ENCODE measurements at regions not wholly inside any gene's neighbourhood (a gene's known extent, or its start where the extent isn't known, plus 50 kb on each side); places are given as distances from the start of the nearest gene placed in this dataset.

DNA sequence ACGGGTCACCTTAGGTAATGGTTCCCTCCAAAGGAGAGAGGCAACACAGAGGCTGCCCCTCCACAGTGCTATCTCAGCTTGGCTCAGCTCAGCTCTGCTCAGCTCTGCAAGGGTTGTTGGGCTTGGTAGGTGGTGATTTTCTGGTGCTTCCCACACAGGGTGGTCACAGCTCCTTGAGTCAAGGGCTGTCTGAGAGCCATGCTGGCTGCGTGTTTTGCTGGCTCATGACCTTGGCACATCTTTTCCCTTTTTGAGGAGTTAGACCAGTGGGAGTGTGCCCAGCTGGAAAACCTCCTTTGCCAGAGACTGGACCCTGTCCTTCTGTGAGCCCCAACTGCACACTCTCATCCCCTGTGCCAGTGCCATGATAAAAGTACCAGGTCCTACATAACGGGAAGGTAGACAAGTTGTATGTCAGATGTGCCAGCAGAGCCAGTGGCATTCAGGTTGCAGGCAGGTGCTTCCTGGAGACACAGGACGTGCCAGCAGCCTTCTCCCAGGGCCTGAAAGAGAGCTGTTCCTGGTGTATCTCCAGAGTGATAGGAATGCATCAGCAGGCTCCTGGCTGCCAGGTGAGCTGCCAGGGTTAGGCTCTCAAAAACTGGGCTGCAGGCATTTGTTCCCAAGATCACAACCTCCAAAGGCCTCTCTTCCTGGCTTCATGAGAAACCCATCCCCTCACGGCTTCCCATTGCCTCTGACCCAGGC lies 118.6 kb upstream of the CXCL14 start:
- no peak overlapping the region for H3K4me3 Mint-ChIP-seq (ENCODE audit: unreplicated experiment)
- H3K4me1 Mint-ChIP-seq (ENCODE audit: insufficient read depth, unreplicated experiment), result peaks cover 6% of the 10 kb centered on the region
- H3K36me3 Mint-ChIP-seq (ENCODE audit: insufficient read depth, unreplicated experiment), result no peaks in the 10 kb centered on the region
- intact Hi-C loops (cut with micrococcal nuclease), result no loop called here
- TF ChIP-seq, protein P1, sequence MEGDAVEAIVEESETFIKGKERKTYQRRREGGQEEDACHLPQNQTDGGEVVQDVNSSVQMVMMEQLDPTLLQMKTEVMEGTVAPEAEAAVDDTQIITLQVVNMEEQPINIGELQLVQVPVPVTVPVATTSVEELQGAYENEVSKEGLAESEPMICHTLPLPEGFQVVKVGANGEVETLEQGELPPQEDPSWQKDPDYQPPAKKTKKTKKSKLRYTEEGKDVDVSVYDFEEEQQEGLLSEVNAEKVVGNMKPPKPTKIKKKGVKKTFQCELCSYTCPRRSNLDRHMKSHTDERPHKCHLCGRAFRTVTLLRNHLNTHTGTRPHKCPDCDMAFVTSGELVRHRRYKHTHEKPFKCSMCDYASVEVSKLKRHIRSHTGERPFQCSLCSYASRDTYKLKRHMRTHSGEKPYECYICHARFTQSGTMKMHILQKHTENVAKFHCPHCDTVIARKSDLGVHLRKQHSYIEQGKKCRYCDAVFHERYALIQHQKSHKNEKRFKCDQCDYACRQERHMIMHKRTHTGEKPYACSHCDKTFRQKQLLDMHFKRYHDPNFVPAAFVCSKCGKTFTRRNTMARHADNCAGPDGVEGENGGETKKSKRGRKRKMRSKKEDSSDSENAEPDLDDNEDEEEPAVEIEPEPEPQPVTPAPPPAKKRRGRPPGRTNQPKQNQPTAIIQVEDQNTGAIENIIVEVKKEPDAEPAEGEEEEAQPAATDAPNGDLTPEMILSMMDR (IDR thresholded peaks at IDR 0.05; ENCODE audit: unreplicated experiment), result no peak
- no peaks in the 10 kb centered on the region for H3K9me3 Mint-ChIP-seq (ENCODE audit: unreplicated experiment)
- no peak overlapping the region for H3K27ac Mint-ChIP-seq (ENCODE audit: low read depth, unreplicated experiment)
- no TSS peak for BruUV-seq (replicated peaks)
- ChIA-PET POLR2A (interaction anchor here (0.7 kb wide), 1 partner anchor 11 kb away, joined by 3 read pairs; no protein-coding TSS in a partner anchor), CTCF (interaction anchor here (0.6 to 1.4 kb wide), 7 partner anchors 30 to 233 kb away, joined by 3 to 6 read pairs (median 4); no protein-coding TSS in a partner anchor)
- no peaks in the 10 kb centered on the region for H3K27me3 Mint-ChIP-seq (ENCODE audit: insufficient read depth, unreplicated experiment)
- no peak for DNase-seq (ENCODE audit: unreplicated experiment)

DNA sequence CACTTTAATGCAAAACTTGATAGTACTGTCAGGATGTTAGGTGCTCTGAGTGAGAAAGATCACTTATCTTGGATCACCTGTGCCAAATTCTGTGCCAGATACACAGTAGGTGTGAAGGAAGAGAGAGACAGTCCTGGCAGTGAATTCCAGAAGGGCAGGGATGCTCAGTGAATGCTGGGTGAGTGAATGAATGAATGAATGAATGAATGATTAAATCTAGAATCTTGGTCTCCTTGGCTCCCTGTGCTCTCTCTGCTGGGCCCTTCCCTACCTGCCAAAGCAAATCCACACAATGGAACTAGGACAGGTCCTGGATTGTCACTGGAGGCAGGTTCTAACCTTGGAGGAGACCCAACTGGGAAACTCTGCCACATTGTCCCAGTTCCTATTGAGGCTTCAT lies 117.5 kb upstream of the CXCL14 start:
- TF ChIP-seq, protein P1 (IDR thresholded peaks at IDR 0.05; ENCODE audit: unreplicated experiment), result no peak
- Mint-ChIP-seq H3K27ac (ENCODE audit: low read depth, unreplicated experiment) (no peak overlapping the region), H3K4me1 (ENCODE audit: insufficient read depth, unreplicated experiment) (peaks cover 6% of the 10 kb centered on the region), H3K27me3 (ENCODE audit: insufficient read depth, unreplicated experiment) (no peaks in the 10 kb centered on the region), H3K36me3 (ENCODE audit: insufficient read depth, unreplicated experiment) (no peaks in the 10 kb centered on the region), H3K4me3 (ENCODE audit: unreplicated experiment) (no peak overlapping the region), H3K9me3 (ENCODE audit: unreplicated experiment) (no peaks in the 10 kb centered on the region)
- ChIA-PET POLR2A (interaction anchor here (0.6 kb wide), 1 partner anchor 336 kb away, joined by 3 read pairs; no protein-coding TSS in a partner anchor), CTCF (interaction anchor here (0.8 to 1.3 kb wide), 3 partner anchors 104 to 131 kb away, joined by 3 to 5 read pairs (median 4); no protein-coding TSS in a partner anchor)
- DNase-seq (ENCODE audit: unreplicated experiment), result no peak
- intact Hi-C loops (cut with micrococcal nuclease), result no loop called here
- BruUV-seq (replicated peaks), result no TSS peak

DNA sequence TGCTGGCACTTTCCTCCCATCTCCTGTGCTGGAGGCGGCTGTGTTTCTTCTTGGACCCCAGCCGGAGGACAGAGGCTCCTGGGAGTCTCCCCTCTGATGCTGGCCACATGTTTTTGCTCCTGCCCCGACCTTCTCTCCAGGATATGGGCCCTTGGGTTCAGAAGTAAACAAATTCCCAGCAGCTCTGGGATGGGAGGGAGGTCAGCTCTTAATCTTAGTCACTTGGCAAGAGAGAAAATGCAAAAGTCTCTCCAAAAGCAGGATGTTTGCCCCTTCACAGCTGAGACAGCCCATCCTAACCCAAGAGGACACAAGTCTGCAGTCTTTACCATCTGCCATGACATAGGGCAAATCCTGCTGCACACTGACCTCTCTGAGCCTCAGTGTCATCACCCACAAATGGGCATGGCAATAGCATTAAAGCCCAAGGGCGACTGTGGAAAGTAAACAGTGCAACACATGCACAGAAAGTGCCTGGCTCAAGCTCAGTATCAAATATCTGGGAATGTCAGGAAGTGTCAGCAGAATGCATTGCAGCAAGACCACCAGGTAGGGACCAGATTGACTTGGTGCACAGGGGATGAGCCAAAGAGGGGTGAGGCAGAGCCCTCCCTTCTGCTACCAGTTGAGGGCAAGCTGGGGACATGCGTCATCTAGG lies 117.0 kb upstream of the CXCL14 start:
- no peaks in the 10 kb centered on the region for H3K27me3 Mint-ChIP-seq (ENCODE audit: insufficient read depth, unreplicated experiment)
- no peak overlapping the region for H3K27ac Mint-ChIP-seq (ENCODE audit: low read depth, unreplicated experiment)
- no TSS peak for BruUV-seq (replicated peaks)
- H3K9me3 Mint-ChIP-seq (ENCODE audit: unreplicated experiment), result no peaks in the 10 kb centered on the region
- no peak overlapping the region for H3K4me3 Mint-ChIP-seq (ENCODE audit: unreplicated experiment)
- intact Hi-C loops (cut with micrococcal nuclease), result no loop called here
- POLR2A ChIA-PET, result interaction anchor here (0.6 kb wide), 1 partner anchor 337 kb away, joined by 3 read pairs; no protein-coding TSS in a partner anchor
- CTCF ChIA-PET, result interaction anchor here (0.8 to 0.9 kb wide), 2 partner anchors 103 to 123 kb away, joined by 3 to 4 read pairs; no protein-coding TSS in a partner anchor
- no peak for DNase-seq (ENCODE audit: unreplicated experiment)
- H3K36me3 Mint-ChIP-seq (ENCODE audit: insufficient read depth, unreplicated experiment), result no peaks in the 10 kb centered on the region
- TF ChIP-seq, protein P1 (IDR thresholded peaks at IDR 0.05; ENCODE audit: unreplicated experiment), result no peak
- peaks cover 6% of the 10 kb centered on the region for H3K4me1 Mint-ChIP-seq (ENCODE audit: insufficient read depth, unreplicated experiment)

DNA sequence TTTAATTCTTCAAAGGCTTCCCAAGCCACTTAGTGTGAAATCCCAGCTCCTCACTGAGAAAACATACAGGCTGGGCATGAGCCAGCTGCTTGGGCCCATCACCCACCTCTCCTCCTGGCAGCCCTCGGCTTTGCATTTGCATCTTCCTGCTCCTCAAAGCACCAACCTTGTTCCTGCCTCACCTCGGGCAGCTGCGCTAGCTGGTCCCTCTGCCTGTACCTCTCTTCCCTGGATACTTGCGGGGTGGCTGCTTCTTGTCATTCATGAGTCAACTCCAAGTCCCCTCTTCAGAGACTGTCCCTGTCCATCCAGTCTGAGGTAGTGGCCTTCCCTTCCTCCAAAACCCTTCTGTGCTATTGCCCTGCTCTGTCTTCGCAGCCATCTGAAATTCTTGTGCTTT lies 116.1 kb upstream of the CXCL14 start:
- Mint-ChIP-seq H3K9me3 (ENCODE audit: unreplicated experiment) (no peaks in the 10 kb centered on the region), H3K4me1 (ENCODE audit: insufficient read depth, unreplicated experiment) (peaks cover 6% of the 10 kb centered on the region), H3K36me3 (ENCODE audit: insufficient read depth, unreplicated experiment) (no peaks in the 10 kb centered on the region), H3K27me3 (ENCODE audit: insufficient read depth, unreplicated experiment) (no peaks in the 10 kb centered on the region), H3K4me3 (ENCODE audit: unreplicated experiment) (no peak overlapping the region), H3K27ac (ENCODE audit: low read depth, unreplicated experiment) (no peak overlapping the region)
- TF ChIP-seq, protein P1 (IDR thresholded peaks at IDR 0.05; ENCODE audit: unreplicated experiment), result no peak
- intact Hi-C loops (cut with micrococcal nuclease), result no loop called here
- no peak for DNase-seq (ENCODE audit: unreplicated experiment)
- CTCF ChIA-PET, result interaction anchor here (1.1 kb wide), 1 partner anchor 130 kb away, joined by 3 read pairs; no protein-coding TSS in a partner anchor
- BruUV-seq (replicated peaks), result no TSS peak
- POLR2A ChIA-PET, result no interaction called here
